PC-3 (cell line): ENCODE measurements at regions not wholly inside any gene's neighbourhood (a gene's known extent, or its start where the extent isn't known, plus 50 kb on each side); places are given as distances from the start of the nearest gene placed in this dataset.

ENCODE experiments used
- ATAC-seq: fragments of 200-7000 bp; cut with Tn5 transposase; 2 replicates; pipeline ENCODE4 v1.9.1; 2020; ENCODE audit warnings: mild to moderate bottlenecking, moderate library complexity
- BruUV-seq: library from RNA; stranded (reverse); fragments of 400-500 nt; replicated peaks from 2 replicates; lab custom pipeline; 2021; lab: Mats Ljungman, UMichigan
- CTCF ChIA-PET: fragments of 300-600 bp; sonication (Branson Sonifier 250); formaldehyde crosslinking; loops from one replicate; lab custom pipeline; 2022; ENCODE audit warnings: antibody characterized with exemption; lab: Charles Lee
- POLR2A ChIA-PET: fragments of 300-600 bp; sonication (Branson Sonifier 250); formaldehyde crosslinking; loops from one replicate; lab custom pipeline; 2022; ENCODE audit warnings: antibody characterized with exemption; ENCODE audit not compliant: unreplicated experiment; lab: Charles Lee
- DNase-seq: peaks from one replicate; pipeline ENCODE4 v3.0.0-alpha.2; 2015
- H2AFZ ChIP-seq: fragments of 300-600 bp; sonication (generic); 2 replicates; pipeline ENCODE4 v1.6.0; 2016; ENCODE audit warnings: antibody characterized with exemption, low read length
- H3F3A ChIP-seq: fragments of 300-600 bp; sonication (generic); one replicate; pipeline ENCODE4 v1.6.0; 2017; ENCODE audit warnings: antibody characterized with exemption, low read length, control low read depth, mild to moderate bottlenecking; ENCODE audit not compliant: unreplicated experiment
- H3K27ac ChIP-seq: fragments of 300-600 bp; sonication (generic); 2 replicates; pipeline ENCODE4 v1.5.1; 2016; ENCODE audit warnings: mild to moderate bottlenecking, low read length
- H3K27me3 ChIP-seq: fragments of 300-600 bp; sonication (generic); 2 replicates; pipeline ENCODE4 v1.6.1; 2016; ENCODE audit warnings: low read length, mixed read lengths
- H3K36me3 ChIP-seq: fragments of 300-600 bp; sonication (generic); 2 replicates; pipeline ENCODE4 v1.6.1; 2016; ENCODE audit warnings: low read depth, mixed run types, low read length, mixed read lengths
- H3K4me1 ChIP-seq: fragments of 300-600 bp; sonication (generic); 2 replicates; pipeline ENCODE4 v1.5.1; 2016; ENCODE audit warnings: low read length; ENCODE audit not compliant: insufficient read depth
- H3K4me2 ChIP-seq: fragments of 300-600 bp; sonication (generic); 2 replicates; pipeline ENCODE4 v1.6.0; 2016; ENCODE audit warnings: low read length
- H3K4me3 ChIP-seq: fragments of 300-600 bp; sonication (generic); 2 replicates; pipeline ENCODE4 v1.5.1; 2016; ENCODE audit warnings: mild to moderate bottlenecking, low read length, mixed read lengths
- H3K79me2 ChIP-seq: fragments of 300-600 bp; sonication (generic); 2 replicates; pipeline ENCODE4 v1.6.1; 2017; ENCODE audit warnings: low read length, mixed read lengths
- H3K9ac ChIP-seq: fragments of 300-600 bp; sonication (generic); 2 replicates; pipeline ENCODE4 v1.6.0; 2016; ENCODE audit warnings: mild to moderate bottlenecking, low read length
- H3K9me2 ChIP-seq: fragments of 300-600 bp; sonication (generic); replicated peaks from 2 replicates; pipeline ENCODE4 v1.6.1; 2016; ENCODE audit warnings: mixed run types, low read length, mixed read lengths
- H3K9me3 ChIP-seq: fragments of 300-600 bp; sonication (generic); 2 replicates; pipeline ENCODE4 v1.6.1; 2016; ENCODE audit warnings: low read length, mixed read lengths
- H4K20me1 ChIP-seq: fragments of 300-600 bp; sonication (generic); 2 replicates; pipeline ENCODE4 v1.6.1; 2016; ENCODE audit warnings: low read length, mixed read lengths
- CTCF ChIP-seq: fragments of 300-600 bp; sonication (generic); conservative IDR thresholded peaks from 2 replicates; pipeline ENCODE4 v1.5.1; 2017; ENCODE audit warnings: antibody characterized with exemption, low read depth, mild to moderate bottlenecking, low read length
- EZH2 ChIP-seq: fragments of 300-600 bp; sonication (generic); IDR thresholded peaks from one replicate; pipeline ENCODE4 v1.6.1; 2017; ENCODE audit warnings: antibody characterized with exemption, mild to moderate bottlenecking, low read length; ENCODE audit not compliant: unreplicated experiment
- EZH2phosphoT487 ChIP-seq: fragments of 300-600 bp; sonication (generic); IDR thresholded peaks from 2 replicates; pipeline ENCODE4 v1.6.1; 2018; ENCODE audit warnings: mild to moderate bottlenecking, antibody characterized with exemption, low read length, borderline replicate concordance
- intact Hi-C: fragments of 100-400 bp; cut with micrococcal nuclease; formaldehyde crosslinking; loops from 2 replicates; pipeline ENCODE4 v1.9.0; 2023

DNA sequence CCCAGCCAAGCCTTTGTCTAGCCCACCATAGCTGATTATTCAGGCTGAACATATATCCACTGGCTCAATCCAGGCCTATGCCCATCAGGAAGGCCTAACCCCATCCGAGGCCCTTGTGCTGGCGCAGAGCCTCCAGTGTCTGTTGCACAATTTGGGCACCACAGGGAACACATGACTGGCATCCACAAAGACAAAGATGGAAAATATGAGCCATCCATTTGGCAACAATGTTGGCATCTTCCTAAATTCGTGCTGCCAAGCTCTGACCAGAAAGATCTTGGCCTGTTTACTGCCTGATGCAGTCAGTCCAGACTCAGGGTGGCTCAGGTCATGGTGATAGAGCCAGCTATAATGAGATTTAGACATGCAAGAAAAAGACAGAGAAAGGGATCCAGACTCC lies 233.8 kb downstream of the PIK3R1 start:
- Histone ChIP-seq H3K4me3 (no peak overlapping the region), H3F3A (no peaks in the 10 kb centered on the region), H3K27me3 (no peaks in the 10 kb centered on the region), H3K27ac (no peak overlapping the region), H3K79me2 (no peaks in the 10 kb centered on the region), H3K4me2 (no peak overlapping the region), H3K4me1 (no peaks in the 10 kb centered on the region), H3K9ac (no peak overlapping the region), H2AFZ (no peak overlapping the region), H4K20me1 (no peaks in the 10 kb centered on the region), H3K9me2 (no peaks in the 10 kb centered on the region), H3K9me3 (no peaks in the 10 kb centered on the region), H3K36me3 (no peaks in the 10 kb centered on the region)
- DNase-seq (no peak), ATAC-seq (no peak)
- no TSS peak for BruUV-seq
- TF ChIP-seq EZH2phosphoT487, result no peak
- no peak for TF ChIP-seq EZH2
- TF ChIP-seq CTCF, result no peak
- POLR2A ChIA-PET, result no interaction called here
- CTCF ChIA-PET, result no interaction called here
- intact Hi-C loops, result no loop called here

DNA sequence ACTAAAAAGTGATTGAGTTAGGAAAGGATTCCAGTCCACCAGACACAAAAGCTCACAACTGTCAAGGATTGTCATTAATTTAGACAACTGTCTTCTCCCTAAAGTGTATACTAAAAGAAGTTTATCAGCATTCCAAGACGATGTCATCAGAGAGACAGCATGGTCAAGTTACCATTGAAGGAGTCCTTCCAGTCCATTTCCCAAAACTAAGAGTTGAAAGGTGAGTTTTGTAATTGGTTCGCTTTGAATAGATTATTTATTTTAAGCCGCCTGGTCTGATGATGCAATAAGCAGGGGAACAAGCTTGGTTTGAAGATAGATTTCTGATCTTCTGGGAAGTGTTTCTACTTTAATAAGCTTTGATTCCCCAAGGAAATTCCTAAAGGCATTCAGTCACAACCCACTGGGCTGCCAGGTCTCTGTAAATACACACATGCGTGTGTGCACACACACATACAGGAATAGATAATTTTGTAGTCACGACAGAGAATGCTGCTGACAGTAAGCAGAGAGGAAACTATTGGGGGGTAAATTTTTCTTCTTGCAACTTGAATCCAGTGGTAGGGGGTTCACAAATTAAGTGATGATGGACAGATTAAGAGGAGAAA lies 234.8 kb downstream of the PIK3R1 start:
- Histone ChIP-seq H3K4me2 (0 out of 2 replicates have a peak overlapping the region, but pooled peaks have one; percentile 28), H3K27ac (0 out of 2 replicates have a peak overlapping the region, but pooled peaks have one; percentile 34), H3K9ac (no peak overlapping the region), H3K79me2 (no peaks in the 10 kb centered on the region), H3K4me3 (no peak overlapping the region), H3K9me2 (no peaks in the 10 kb centered on the region), H3K27me3 (no peaks in the 10 kb centered on the region), H3K36me3 (no peaks in the 10 kb centered on the region), H2AFZ (no peak overlapping the region), H3K9me3 (no peaks in the 10 kb centered on the region), H4K20me1 (no peaks in the 10 kb centered on the region), H3F3A (no peaks in the 10 kb centered on the region), H3K4me1 (no peaks in the 10 kb centered on the region; the same call in 1 of the 2 replicates)
- DNase-seq, result peak; percentile 72
- no peak for ATAC-seq
- no peak for TF ChIP-seq EZH2phosphoT487
- TF ChIP-seq EZH2, result no peak
- no peak for TF ChIP-seq CTCF
- CTCF ChIA-PET, result no interaction called here
- no TSS peak for BruUV-seq
- POLR2A ChIA-PET, result no interaction called here
- intact Hi-C loops, result no loop called here

GRCh38 chr5:68452286-68452685 lies 236.7 kb downstream of the PIK3R1 start:
- peaks cover 15% of the 10 kb centered on the region; the same call in 1 of the 2 replicates for H3K4me1 ChIP-seq
- no peak for TF ChIP-seq CTCF
- no peaks in the 10 kb centered on the region for H3F3A ChIP-seq
- H3K9me3 ChIP-seq, result no peaks in the 10 kb centered on the region
- CTCF ChIA-PET, result no interaction called here
- no peaks in the 10 kb centered on the region for H3K36me3 ChIP-seq
- H3K4me3 ChIP-seq, result no peak overlapping the region
- no peak for ATAC-seq
- H3K9ac ChIP-seq, result no peak overlapping the region
- no peak overlapping the region for H3K4me2 ChIP-seq
- no peaks in the 10 kb centered on the region for H3K9me2 ChIP-seq
- no peaks in the 10 kb centered on the region for H4K20me1 ChIP-seq
- H3K79me2 ChIP-seq, result no peaks in the 10 kb centered on the region
- H3K27me3 ChIP-seq, result no peaks in the 10 kb centered on the region
- no TSS peak for BruUV-seq
- POLR2A ChIA-PET, result no interaction called here
- no peak overlapping the region for H2AFZ ChIP-seq
- no peak for DNase-seq
- no peak overlapping the region for H3K27ac ChIP-seq
- intact Hi-C loops, result no loop called here
